NCI-H2227 treated with DMSO at 0.1 percent for 48 hours (cell line): ENCODE measurements at regions not wholly inside any gene's neighbourhood (a gene's known extent, or its start where the extent isn't known, plus 50 kb on each side); places are given as distances from the start of the nearest gene placed in this dataset.

Experiments
- DNase-seq: peaks from one replicate; lab custom pipeline; 2025; lab: John Stamatoyannopoulos, UW

- no peak for DNase-seq
Measured at GRCh38 chr14:104277416-104278213, 139.2 kb downstream of the KIF26A start.

- DNase-seq = no peak
Measured at GRCh38 chr14:104278214-104278534, 139.8 kb downstream of the KIF26A start.

DNA sequence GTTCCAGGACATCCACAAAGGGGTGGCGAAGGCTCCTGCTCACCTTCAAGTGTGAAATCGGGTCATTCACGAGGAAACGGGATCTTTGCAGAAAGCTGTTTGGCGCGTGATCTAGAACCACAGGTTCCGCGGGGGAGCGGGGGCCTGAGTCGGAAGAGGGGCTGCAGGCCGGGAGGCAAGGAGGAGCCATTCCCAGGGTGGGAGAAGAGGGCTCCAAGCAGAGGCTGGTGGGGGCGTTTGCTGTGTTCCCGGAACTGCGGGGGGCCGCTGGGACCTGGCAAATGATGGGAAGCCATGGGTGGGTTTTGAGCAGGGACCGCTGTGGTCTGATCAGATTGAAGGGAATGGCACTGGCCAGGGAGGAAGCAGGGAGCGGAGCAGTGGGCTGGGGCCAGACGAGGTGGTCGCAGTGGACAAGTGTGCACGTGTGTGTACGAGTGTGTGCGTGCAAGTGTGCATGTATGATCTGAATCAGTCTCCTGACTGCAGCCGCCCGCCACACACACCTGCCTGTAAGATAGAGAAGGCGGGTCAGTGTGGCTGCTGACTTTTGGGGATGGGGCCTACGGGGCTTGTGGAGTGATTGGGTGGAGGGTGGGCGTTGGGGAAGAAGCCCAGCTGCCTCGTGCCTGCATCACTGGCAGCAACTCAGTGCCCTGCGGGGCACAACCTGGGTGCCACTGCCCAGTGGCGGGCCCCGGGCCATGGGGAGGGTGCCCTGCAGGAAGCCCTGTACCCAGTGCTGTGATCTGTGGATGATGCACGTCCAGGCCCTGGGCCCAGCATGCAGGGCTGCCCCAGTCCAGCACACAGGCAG is 141.9 kb downstream of the KIF26A start:
- no peak for DNase-seq

- DNase-seq = no peak
Measured at GRCh38 chr14:104280902-104281767, 142.7 kb downstream of the KIF26A start.

DNA sequence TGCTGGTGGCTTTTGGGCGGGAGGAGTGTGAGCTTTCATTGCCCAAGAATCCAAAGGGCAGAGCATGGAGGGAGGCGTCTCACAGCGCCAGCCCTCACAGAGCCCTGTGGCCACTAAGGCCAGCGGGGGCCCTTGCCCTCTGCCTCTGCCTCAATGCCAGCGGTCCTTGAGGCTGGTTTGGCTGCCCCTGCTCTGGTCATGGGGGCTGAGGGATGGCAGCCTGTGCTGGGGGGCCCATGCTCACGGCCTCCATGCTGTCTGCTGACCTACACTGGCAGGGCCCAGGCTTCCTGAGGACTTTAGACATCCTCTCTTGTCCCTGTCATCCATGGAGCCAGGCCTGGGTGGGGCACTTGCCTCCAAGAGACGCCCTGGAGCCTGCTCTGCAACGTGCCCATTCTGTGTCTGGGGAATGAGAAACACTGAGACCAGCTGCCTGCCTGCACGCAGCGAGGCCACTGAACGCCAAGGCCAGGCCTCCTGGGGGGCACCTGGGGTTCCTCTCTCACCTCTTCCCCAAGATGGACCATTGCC is 143.4 kb downstream of the KIF26A start:
- DNase-seq = no peak

DNA sequence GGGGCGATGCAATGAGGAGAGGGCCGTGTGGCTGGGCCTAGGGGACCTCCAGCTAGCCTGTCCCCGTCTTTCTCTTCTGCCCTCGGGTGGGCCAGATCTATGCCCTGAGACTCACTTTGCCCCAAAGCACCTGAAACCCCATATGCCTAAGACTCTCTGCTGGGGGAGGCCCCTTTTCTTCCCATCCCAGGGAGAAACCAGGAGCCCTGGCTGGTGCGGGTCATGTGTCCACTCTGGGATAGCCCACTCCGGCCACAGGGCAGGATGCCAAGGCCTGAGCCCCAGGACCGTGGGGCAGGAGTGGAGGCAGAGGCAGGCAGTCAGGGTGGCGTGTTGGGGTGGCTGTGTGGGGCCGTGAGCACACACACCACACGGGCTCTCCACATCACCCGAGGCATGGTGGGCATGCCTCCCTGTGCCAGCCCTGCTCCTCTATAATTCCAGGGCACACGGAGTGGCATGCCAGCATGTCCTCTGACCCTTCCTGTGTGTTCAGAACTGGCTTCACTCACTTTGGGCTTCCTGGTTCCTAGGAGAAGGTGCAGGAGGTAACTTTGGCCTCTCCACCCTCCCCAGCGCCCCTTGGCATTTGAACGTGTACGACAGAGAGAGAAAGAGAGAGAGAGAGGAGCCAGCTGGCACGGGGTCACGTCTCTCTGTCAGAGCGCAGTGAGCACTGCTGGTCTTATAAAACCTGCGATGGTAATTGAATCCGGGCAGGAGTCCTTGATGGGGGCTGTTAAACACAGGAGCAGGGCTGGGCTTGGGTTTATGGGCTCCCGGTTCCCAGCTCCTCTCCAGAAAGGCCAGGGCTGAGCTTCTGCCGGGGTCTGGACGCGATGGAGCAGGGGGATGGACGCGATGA is 144.2 kb downstream of the KIF26A start:
- DNase-seq = no peak

DNA sequence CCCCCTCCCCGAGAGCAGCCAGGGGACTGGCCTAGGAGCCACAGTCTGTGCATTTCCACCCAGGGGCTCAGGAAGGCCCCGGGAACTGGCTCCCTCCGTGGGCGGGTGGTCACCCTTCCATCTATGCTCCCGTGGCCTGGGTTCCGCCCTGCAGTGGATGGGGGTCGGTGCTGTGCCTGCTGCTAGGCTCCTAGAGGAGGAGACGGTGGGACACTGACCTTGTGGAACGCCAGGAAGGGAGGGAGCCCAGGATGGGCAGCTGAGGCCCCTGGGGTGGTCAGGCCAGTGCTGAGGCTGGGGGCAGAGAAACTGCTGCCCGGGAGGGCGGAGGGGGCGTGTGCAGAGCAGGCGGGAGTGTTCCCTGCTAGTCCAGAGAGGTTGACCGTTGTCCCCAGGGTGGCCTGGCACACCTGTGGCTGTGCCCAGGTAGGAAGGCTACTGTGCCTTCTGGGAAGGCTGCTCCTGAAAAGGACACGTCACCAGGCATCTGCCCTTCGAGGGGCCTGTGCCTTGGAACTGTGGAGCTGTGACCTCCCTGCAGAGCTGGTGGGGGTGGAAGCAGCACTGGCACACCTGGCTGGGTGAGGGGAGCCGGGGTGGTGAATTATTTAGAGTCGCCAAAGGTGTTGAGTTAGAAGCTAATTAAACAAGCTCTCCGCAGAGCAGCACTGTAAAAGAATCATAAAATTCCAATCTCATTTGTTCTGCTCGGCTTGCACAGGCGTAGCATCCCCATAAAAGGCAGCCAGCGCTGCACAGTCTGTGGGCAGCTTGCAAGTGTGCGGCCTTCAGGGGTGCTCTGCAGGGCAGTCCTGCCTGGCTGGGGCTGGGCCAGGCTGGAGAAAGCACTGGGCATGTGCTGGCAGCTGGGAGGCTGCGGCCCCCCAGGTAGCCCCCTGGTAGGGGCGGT is 145.1 kb downstream of the KIF26A start:
- no peak for DNase-seq

DNA sequence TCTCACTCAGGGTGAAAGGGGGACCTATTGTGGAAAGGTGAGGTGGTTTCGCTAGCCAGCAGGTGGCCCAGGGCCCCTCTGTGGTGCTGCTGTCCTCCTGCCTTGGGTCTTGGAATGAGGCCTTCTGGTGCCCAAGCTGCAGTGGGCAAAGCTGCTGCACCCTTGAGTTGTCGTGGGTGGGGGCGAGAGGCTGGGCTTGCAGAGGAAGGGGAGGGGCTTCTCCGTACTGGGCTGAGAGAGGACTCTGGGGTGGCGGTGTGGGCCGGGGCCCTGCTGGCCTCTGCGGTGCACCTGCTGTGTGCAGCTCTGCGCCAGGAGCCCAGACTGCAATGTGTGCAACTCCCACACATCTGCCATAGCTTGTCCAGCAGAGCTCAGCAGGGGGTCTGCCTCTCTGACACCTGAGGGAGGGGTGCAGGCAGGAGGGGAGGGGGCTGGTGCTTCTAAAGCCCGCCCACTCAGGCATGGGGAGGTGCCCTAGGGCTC is 145.8 kb downstream of the KIF26A start:
- no peak for DNase-seq

GRCh38 chr14:104284636-104285507 is 146.5 kb downstream of the KIF26A start:
- no peak for DNase-seq

GRCh38 chr14:104285508-104285840 is 147.1 kb downstream of the KIF26A start:
- no peak for DNase-seq

GRCh38 chr14:104286086-104286485 is 147.7 kb downstream of the KIF26A start:
- DNase-seq = no peak

DNA sequence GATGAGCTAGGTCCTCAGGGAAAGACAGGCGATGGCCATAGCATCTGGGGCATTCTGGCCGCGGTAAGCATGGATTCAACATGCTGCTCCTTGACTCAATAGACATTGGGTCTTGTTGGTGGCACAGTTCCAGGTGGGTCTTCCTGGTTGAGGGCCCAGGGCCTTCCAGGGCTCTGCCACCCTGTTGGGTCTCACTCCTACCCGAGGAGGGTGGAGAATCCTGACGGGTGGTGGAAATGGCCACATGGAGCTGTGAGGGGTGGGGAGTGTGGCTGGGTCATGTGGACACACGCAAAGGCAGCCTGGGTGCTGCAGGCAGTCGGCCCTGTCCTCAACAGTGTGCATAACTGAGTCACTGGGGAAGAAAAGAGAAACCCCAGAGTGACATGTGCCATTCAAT is 148.1 kb downstream of the KIF26A start:
- DNase-seq = no peak

- DNase-seq = no peak
Measured at GRCh38 chr14:104287301-104288009, 149.1 kb downstream of the KIF26A start.

DNA sequence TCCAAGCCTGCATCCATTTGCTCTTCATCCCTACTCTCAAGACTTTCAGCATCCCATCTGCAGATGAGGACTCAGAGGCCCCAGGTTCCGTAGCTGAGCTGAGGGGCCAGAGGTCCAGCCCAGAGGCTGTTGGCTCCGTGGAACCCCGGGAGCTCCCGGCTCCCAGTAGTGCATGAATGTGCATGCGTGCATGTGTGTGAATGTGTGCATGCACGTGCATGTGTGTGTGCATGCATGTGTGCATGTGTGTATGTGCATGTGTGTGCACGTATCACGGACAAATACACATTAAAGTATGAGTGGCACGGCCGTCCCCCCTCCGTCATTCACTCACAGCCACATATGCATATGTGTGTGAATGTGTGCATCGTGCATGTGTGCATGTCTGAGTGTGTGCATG is 149.9 kb downstream of the KIF26A start:
- no peak for DNase-seq

DNA sequence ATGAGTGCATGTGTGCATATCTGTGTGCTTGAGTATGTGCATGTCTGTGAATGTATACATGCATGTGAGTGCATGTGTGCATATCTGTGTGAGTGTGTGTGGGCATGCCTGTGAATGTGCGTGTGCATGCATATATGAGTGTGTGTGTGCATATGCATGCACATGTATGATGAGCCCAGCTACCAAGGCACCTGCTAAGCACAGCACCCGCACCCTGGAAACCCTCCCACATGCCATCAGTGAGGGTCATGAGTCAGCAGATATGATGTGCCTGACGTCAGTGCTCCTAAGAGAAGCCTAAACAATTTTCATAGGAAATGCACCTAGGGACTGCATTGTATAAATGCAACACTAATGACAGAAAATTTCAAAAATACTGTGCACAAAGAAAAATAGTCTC is 151.1 kb downstream of the KIF26A start:
- DNase-seq = no peak

DNA sequence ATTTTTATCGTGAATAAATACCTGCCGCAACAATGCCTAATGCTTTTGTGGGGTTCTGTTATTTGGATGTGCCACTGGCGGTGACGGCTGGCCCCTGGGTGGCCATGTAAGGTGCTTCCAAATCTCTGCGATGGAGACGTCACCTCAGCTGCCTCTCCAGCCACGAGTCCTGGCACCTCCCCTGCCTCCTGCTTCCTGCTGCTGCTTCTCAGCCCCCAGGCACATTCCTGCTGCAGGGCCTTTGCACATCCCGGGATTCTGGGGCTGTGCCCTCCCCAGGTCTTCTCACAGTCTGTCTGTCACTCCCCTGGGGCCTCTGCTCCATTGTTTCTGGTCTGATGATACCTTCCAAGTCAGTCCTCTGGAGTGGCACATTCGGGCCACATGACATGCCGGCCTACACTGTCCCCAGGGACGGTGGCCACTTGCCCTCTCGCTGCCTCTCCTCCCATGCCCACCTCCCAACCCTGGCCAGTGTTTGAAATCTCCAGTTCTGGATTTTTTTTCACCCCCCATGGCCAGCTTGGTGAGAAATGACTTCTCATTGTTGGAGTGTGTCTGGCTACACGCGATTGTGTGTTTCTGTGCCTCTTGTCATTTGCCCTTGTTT is 151.8 kb downstream of the KIF26A start:
- DNase-seq = no peak

- DNase-seq = no peak
Measured at GRCh38 chr14:104290756-104291122, 152.4 kb downstream of the KIF26A start.
